HT-29 (cell line): ENCODE measurements at regions not wholly inside any gene's neighbourhood (a gene's known extent, or its start where the extent isn't known, plus 50 kb on each side); places are given as distances from the start of the nearest gene placed in this dataset.
"Not testable (repeated sequence)": the region's sequence is repeated elsewhere in the genome, so short reads cannot be mapped to it uniquely, and the experiment has no call there.

Source experiments
- DNase-seq: peaks from one replicate; pipeline ENCODE4 v3.0.0-alpha.2; 2015; ENCODE audit warnings: low spot score

GRCh38 chr4:100340512-100341485 lies 150.5 kb upstream of the DDIT4L start:
- DNase-seq = no peak

GRCh38 chr4:100339870-100340269 lies 149.6 kb upstream of the DDIT4L start:
- DNase-seq = no peak

- DNase-seq = not testable (repeated sequence)
These were observed 143.2 kb upstream of the DDIT4L start for GRCh38 chr4:100333491-100333890.

- no peak for DNase-seq
These were observed 127.0 kb upstream of the DDIT4L start for GRCh38 chr4:100317032-100317864.

GRCh38 chr4:100314057-100314456 lies 123.8 kb upstream of the DDIT4L start:
- no peak for DNase-seq

- no peak for DNase-seq
These were observed 122.5 kb upstream of the DDIT4L start for GRCh38 chr4:100312615-100313350.

- peak; percentile 66 for DNase-seq
These were observed 120.9 kb upstream of the DDIT4L start for GRCh38 chr4:100311181-100311580.

- DNase-seq = no peak
These were observed 115.8 kb upstream of the DDIT4L start for GRCh38 chr4:100306018-100306417.

GRCh38 chr4:100302061-100303026 lies 112.1 kb upstream of the DDIT4L start:
- DNase-seq = no peak

- DNase-seq = no peak
These were observed 109.0 kb upstream of the DDIT4L start for GRCh38 chr4:100299046-100299840.

- DNase-seq = no peak
These were observed 105.5 kb upstream of the DDIT4L start for GRCh38 chr4:100295792-100296191.

GRCh38 chr4:100294356-100294755 lies 104.1 kb upstream of the DDIT4L start:
- no peak for DNase-seq

GRCh38 chr4:100290585-100290984 lies 100.3 kb upstream of the DDIT4L start:
- no peak for DNase-seq

GRCh38 chr4:100289946-100290345 lies 99.7 kb upstream of the DDIT4L start:
- DNase-seq = no peak

- DNase-seq = no peak
These were observed 99.2 kb upstream of the DDIT4L start for GRCh38 chr4:100289530-100289888.

GRCh38 chr4:100288811-100289529 lies 98.7 kb upstream of the DDIT4L start:
- DNase-seq = no peak

GRCh38 chr4:100288161-100288560 lies 97.9 kb upstream of the DDIT4L start:
- DNase-seq = no peak

GRCh38 chr4:100287534-100287933 lies 97.3 kb upstream of the DDIT4L start:
- DNase-seq = no peak

- DNase-seq = no peak
These were observed 96.4 kb upstream of the DDIT4L start for GRCh38 chr4:100286636-100287035.
